ENCODE measurements at regions not wholly inside any gene's neighbourhood (a gene's known extent, or its start where the extent isn't known, plus 50 kb on each side); places are given as distances from the start of the nearest gene placed in this dataset.

GRCh38 chr1:4362314-4363044, 291.9 kb upstream of the AJAP1 start:
- TF ChIP-seq CTCF (IDR thresholded peaks at IDR 0.05; ENCODE audit: low read depth, low read length, poor library complexity, severe bottlenecking): no peak
- TF ChIP-seq EZH2phosphoT487 (IDR thresholded peaks at IDR 0.05; ENCODE audit: borderline replicate concordance, low read length): no peak

Measured in DOHH2 (cell line).